ENCODE measurements at regions not wholly inside any gene's neighbourhood (a gene's known extent, or its start where the extent isn't known, plus 50 kb on each side); places are given as distances from the start of the nearest gene placed in this dataset.

DNA sequence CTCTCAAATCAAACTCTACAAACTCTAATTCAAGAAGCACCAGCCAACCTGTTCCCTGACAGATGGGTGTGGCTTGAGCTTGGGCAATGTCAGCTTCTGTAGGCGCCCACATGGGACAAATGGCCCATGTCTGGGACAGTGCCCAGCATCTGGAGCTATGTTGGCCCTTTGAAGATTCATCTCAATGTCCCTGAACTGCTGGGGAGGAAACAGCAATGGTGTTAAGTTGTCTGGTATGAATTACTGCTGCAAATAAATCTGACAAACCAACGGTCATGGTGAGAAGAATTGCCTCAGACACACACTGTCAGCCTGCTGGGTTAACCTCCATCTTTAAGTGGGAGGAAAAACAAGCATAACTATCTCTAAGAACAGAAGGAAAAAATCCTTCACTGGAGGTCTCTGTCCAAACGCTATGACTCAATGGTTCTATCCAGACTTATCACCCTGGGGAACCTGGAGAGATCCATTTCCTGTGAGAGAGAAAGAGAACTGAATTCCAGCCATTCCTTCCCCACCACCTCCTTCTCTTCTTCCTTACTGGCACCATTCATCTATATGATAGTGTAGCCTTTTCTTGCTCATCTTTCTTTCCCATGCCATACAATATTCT is 274.9 kb downstream of the CDH26 start:
- Histone ChIP-seq H3K27me3 (ENCODE audit: control insufficient read depth in 3 of 3, insufficient read depth in 3 of 3, low read length in 2 of 3) (no peaks in the 10 kb centered on the region), H3K4me3 (no peak overlapping the region), H3K9ac (ENCODE audit: insufficient read depth in 1 of 2, low read length in 2 of 2) (no peak overlapping the region), H3K4me1 (ENCODE audit: control insufficient read depth in 5 of 5, insufficient read depth in 5 of 5, low read length in 5 of 5) (peaks cover 0 to 4% (median 0%) of the 10 kb centered on the region in 5 donors), H3K36me3 (ENCODE audit: control insufficient read depth in 4 of 4, insufficient read depth in 4 of 4, low read length in 4 of 4) (no peaks in the 10 kb centered on the region), H3K9me3 (ENCODE audit: control insufficient read depth in 4 of 4, insufficient read depth in 3 of 4, low read length in 3 of 4) (no peaks in the 10 kb centered on the region), H3K27ac (ENCODE audit: low read depth in 1 of 2, low read length in 1 of 2) (no peak overlapping the region)
- WGBS, 2 donors: 62 to 65% methylated on average over 3 of the region's 3 CpGs
- TF ChIP-seq, protein P1, sequence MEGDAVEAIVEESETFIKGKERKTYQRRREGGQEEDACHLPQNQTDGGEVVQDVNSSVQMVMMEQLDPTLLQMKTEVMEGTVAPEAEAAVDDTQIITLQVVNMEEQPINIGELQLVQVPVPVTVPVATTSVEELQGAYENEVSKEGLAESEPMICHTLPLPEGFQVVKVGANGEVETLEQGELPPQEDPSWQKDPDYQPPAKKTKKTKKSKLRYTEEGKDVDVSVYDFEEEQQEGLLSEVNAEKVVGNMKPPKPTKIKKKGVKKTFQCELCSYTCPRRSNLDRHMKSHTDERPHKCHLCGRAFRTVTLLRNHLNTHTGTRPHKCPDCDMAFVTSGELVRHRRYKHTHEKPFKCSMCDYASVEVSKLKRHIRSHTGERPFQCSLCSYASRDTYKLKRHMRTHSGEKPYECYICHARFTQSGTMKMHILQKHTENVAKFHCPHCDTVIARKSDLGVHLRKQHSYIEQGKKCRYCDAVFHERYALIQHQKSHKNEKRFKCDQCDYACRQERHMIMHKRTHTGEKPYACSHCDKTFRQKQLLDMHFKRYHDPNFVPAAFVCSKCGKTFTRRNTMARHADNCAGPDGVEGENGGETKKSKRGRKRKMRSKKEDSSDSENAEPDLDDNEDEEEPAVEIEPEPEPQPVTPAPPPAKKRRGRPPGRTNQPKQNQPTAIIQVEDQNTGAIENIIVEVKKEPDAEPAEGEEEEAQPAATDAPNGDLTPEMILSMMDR (IDR thresholded peaks at IDR 0.05; ENCODE audit: control extremely low read depth, extremely low read depth): no peak
- ATAC-seq (ENCODE audit: insufficient read depth, low FRiP score) (no peak), DNase-seq (no peak)

DNA sequence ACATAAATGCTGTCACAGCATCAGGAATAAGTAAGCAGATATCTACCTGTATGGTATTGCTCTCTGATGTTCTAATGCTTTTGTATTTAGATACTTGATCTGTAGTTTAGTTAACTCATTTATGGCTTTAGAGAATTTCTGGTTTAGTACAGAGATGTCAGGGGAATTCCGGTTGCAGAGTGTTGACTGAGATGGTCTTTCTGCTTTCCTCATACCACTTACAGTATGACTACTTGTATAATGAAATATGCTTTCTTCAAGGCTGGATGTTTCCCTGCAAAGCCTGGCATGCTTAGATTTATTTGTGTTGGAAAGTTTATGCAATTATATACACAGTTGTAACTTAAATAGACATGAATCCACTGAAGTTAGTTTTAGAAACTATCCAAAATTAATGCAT is 278.4 kb downstream of the CDH26 start:
- no peak overlapping the region for H3K9ac ChIP-seq (ENCODE audit: insufficient read depth in 1 of 2, low read length in 2 of 2)
- no peak overlapping the region for H3K27ac ChIP-seq (ENCODE audit: low read depth in 1 of 2, low read length in 1 of 2)
- H3K27me3 ChIP-seq (ENCODE audit: control insufficient read depth in 3 of 3, insufficient read depth in 3 of 3, low read length in 2 of 3): no peaks in the 10 kb centered on the region
- peak in 2 of 3 donors; percentile 43 to 74 for DNase-seq
- 73 to 86% methylated on average over 1 of the region's 1 CpG for WGBS, 2 donors
- ATAC-seq (ENCODE audit: insufficient read depth, low FRiP score): no peak
- peaks cover 0 to 2% (median 0%) of the 10 kb centered on the region in 4 donors for H3K9me3 ChIP-seq (ENCODE audit: control insufficient read depth in 4 of 4, insufficient read depth in 3 of 4, low read length in 3 of 4)
- TF ChIP-seq, protein P1 (IDR thresholded peaks at IDR 0.05; ENCODE audit: control extremely low read depth, extremely low read depth): no peak
- H3K36me3 ChIP-seq (ENCODE audit: control insufficient read depth in 4 of 4, insufficient read depth in 4 of 4, low read length in 4 of 4): no peaks in the 10 kb centered on the region
- no peak overlapping the region for H3K4me3 ChIP-seq
- peaks cover 0 to 4% (median 0%) of the 10 kb centered on the region in 5 donors for H3K4me1 ChIP-seq (ENCODE audit: control insufficient read depth in 5 of 5, insufficient read depth in 5 of 5, low read length in 5 of 5)

GRCh38 chr20:60237981-60238380 is 279.8 kb downstream of the CDH26 start:
- H3K4me1 ChIP-seq (ENCODE audit: control insufficient read depth in 5 of 5, insufficient read depth in 5 of 5, low read length in 5 of 5): peaks cover 0 to 4% (median 0%) of the 10 kb centered on the region in 5 donors
- no peak overlapping the region for H3K9ac ChIP-seq (ENCODE audit: insufficient read depth in 1 of 2, low read length in 2 of 2)
- H3K27me3 ChIP-seq (ENCODE audit: control insufficient read depth in 3 of 3, insufficient read depth in 3 of 3, low read length in 2 of 3): no peaks in the 10 kb centered on the region
- no peak for ATAC-seq (ENCODE audit: insufficient read depth, low FRiP score)
- DNase-seq: no peak
- no peak overlapping the region for H3K27ac ChIP-seq (ENCODE audit: low read depth in 1 of 2, low read length in 1 of 2)
- H3K4me3 ChIP-seq: no peak overlapping the region
- 77 to 84% methylated on average over 7 of the region's 7 CpGs for WGBS, 2 donors
- H3K9me3 ChIP-seq (ENCODE audit: control insufficient read depth in 4 of 4, insufficient read depth in 3 of 4, low read length in 3 of 4): peaks cover 0 to 2% (median 0%) of the 10 kb centered on the region in 4 donors
- TF ChIP-seq, protein P1 (IDR thresholded peaks at IDR 0.05; ENCODE audit: control extremely low read depth, extremely low read depth): no peak
- no peaks in the 10 kb centered on the region for H3K36me3 ChIP-seq (ENCODE audit: control insufficient read depth in 4 of 4, insufficient read depth in 4 of 4, low read length in 4 of 4)

Measured in lung (tissue), 11 donors.